Gastrocnemius medialis (tissue), 4 donors: ENCODE measurements at regions not wholly inside any gene's neighbourhood (a gene's known extent, or its start where the extent isn't known, plus 50 kb on each side); places are given as distances from the start of the nearest gene placed in this dataset.

Experiments
- ATAC-seq, 2 donors: fragments of 150-250 bp; one replicate each; pipeline ENCODE4 v1.9.1; 2016
- DNase-seq, 2 donors: peaks; one replicate each; pipeline ENCODE4 v3.0.0-alpha.2; 2019
- H3K27ac ChIP-seq, 4 donors: fragments of 200-600 bp; sonication (generic); 1 replicate in 1 of 4; 2 replicates in 3 of 4; pipeline ENCODE4 v1.5.1; 2016 to 2018; ENCODE audit warnings: mild to moderate bottlenecking in 2 of 4, moderate library complexity in 1 of 4
- H3K27me3 ChIP-seq, 3 donors: fragments of 200-600 bp; sonication (generic) in 2 of 3; 1 replicate in 1 of 3; 2 replicates in 2 of 3; pipeline versions ENCODE4 v1.5.1 to v1.6.0; 2016 to 2019; ENCODE audit warnings: mild to moderate bottlenecking in 1 of 3, moderate library complexity in 1 of 3
- H3K36me3 ChIP-seq, 2 donors: fragments of 200-600 bp; sonication (generic) in 1 of 2; one replicate each; pipeline ENCODE4 v1.5.1; 2017 to 2018
- H3K4me1 ChIP-seq, 2 donors: fragments of 200-600 bp; sonication (generic) in 1 of 2; one replicate each; pipeline ENCODE4 v1.5.1; 2016 to 2017; ENCODE audit warnings: mild to moderate bottlenecking in 2 of 2
- H3K4me3 ChIP-seq, 4 donors: fragments of 200-600 bp; sonication (generic) in 3 of 4; 1 replicate in 1 of 4; 2 replicates in 3 of 4; pipeline ENCODE4 v1.5.1; 2016 to 2019; ENCODE audit warnings: mild to moderate bottlenecking in 2 of 4
- H3K9me3 ChIP-seq, 3 donors: fragments of 200-600 bp; sonication (generic) in 2 of 3; 1 replicate in 1 of 3; 2 replicates in 2 of 3; pipeline ENCODE4 v1.5.1; 2016 to 2019
- CTCF ChIP-seq, 5 experiments: fragments of 450-650 bp in 3 of 5; fragments of 200-600 bp in 2 of 5; sonication (generic) in 2 of 5; IDR thresholded peaks in 4 of 5; conservative IDR thresholded peaks in 1 of 5; 1 replicate in 4 of 5; 2 replicates in 1 of 5; pipeline ENCODE4 v1.5.1; 2016 to 2019; ENCODE audit warnings: antibody characterized with exemption in 5 of 5, mild to moderate bottlenecking in 3 of 5, moderate library complexity in 3 of 5
- POLR2A ChIP-seq, 2 donors: fragments of 450-650 bp; IDR thresholded peaks; one replicate each; pipeline ENCODE4 v1.6.1; 2017; ENCODE audit warnings: antibody characterized with exemption in 2 of 2, mild to moderate bottlenecking in 2 of 2, moderate library complexity in 2 of 2
- in situ Hi-C, 4 donors: fragments of 200-750 bp; cut with MboI; loops; one replicate each; pipeline versions ENCODE4 v1.15.0 to v1.8.0; 2017; ENCODE audit warnings: low sequenced_read_pairs in 4 of 4
- intact Hi-C: fragments of 100-400 bp; cut with DNase I; formaldehyde crosslinking; loops from one replicate; pipeline ENCODE4 v1.15.1; 2023; ENCODE audit warnings: low total_unique reads

- no peaks in the 10 kb centered on the region for H3K27me3 ChIP-seq
- TF ChIP-seq POLR2A (IDR thresholded peaks at IDR 0.05) (no peak), CTCF (IDR thresholded peaks at IDR 0.05 in 4 of 5, conservative IDR thresholded peaks at IDR 0.05 in 1 of 5) (no peak)
- no peak overlapping the region for H3K4me3 ChIP-seq
- in situ Hi-C loops, result no loop called here
- ATAC-seq (no peak), DNase-seq (no peak)
- no peaks in the 10 kb centered on the region for H3K9me3 ChIP-seq
- H3K27ac ChIP-seq, result no peak overlapping the region
- H3K36me3 ChIP-seq, result no peaks in the 10 kb centered on the region
- no peaks in the 10 kb centered on the region for H3K4me1 ChIP-seq
- intact Hi-C loops, result no loop called here
Measured at GRCh38 chrX:122666601-122667000, 517.5 kb upstream of the GRIA3 start.

DNA sequence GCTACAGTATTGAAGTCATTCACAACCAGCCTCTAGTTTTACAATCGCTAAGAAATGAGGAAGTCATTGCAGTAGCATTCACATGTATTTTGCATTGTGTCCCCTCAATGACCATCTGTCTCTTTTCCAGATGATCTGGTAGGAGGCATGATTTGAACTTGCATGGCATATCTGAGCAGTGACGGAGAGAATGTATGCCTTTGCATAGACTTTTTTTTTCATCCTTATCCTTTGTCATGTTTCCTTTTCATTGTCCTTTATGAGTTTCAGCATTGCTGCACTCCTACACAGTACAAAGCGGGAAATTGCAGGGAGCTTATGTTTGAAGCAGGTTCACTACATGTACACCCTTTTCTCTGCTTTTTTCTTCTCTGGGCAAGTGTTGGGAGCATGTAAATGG, 516.4 kb upstream of the GRIA3 start:
- ATAC-seq, result no peak

DNA sequence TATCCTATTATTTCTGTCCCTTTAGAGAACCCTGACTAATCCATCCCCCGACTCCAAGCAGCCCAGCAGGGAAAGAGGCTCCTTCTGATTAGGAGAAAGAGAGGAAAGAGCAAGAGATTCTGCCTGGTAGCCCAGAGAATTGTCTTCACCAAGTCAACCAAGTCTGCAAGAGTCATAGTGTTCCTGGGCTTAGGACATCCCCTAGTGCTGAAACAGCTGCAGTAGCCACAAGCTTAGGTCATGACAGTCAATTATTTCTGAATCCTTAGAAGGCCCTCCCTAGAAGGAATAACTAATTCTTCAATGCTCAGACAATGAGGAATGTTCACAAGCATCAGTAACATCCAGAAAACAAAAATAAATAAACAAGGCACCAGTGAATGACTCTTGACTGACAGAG, 480.3 kb upstream of the GRIA3 start:
- no peaks in the 10 kb centered on the region for H3K27me3 ChIP-seq
- H3K9me3 ChIP-seq, result no peaks in the 10 kb centered on the region
- no peak overlapping the region for H3K27ac ChIP-seq
- in situ Hi-C loops, result no loop called here
- no peaks in the 10 kb centered on the region for H3K4me1 ChIP-seq
- no peak for TF ChIP-seq POLR2A (IDR thresholded peaks at IDR 0.05)
- TF ChIP-seq CTCF (IDR thresholded peaks at IDR 0.05 in 4 of 5, conservative IDR thresholded peaks at IDR 0.05 in 1 of 5), result no peak
- no peak overlapping the region for H3K4me3 ChIP-seq
- DNase-seq, result no peak
- intact Hi-C loops, result no loop called here
- no peak for ATAC-seq
- H3K36me3 ChIP-seq, result no peaks in the 10 kb centered on the region

More for the DNA sequence above, 516.4 kb upstream of the GRIA3 start:
- Histone ChIP-seq H3K4me1 (no peaks in the 10 kb centered on the region), H3K27ac (no peak overlapping the region), H3K27me3 (no peaks in the 10 kb centered on the region), H3K9me3 (no peaks in the 10 kb centered on the region), H3K4me3 (no peak overlapping the region), H3K36me3 (no peaks in the 10 kb centered on the region)
- no peak for TF ChIP-seq POLR2A (IDR thresholded peaks at IDR 0.05)
- TF ChIP-seq CTCF (IDR thresholded peaks at IDR 0.05 in 4 of 5, conservative IDR thresholded peaks at IDR 0.05 in 1 of 5), result no peak
- no peak for DNase-seq
- in situ Hi-C loops (no loop called here), intact Hi-C loops (no loop called here)

GRCh38 chrX:122739770-122740169, 444.3 kb upstream of the GRIA3 start:
- Histone ChIP-seq H3K27me3 (no peaks in the 10 kb centered on the region), H3K4me3 (no peak overlapping the region), H3K9me3 (no peaks in the 10 kb centered on the region), H3K4me1 (no peaks in the 10 kb centered on the region), H3K36me3 (no peaks in the 10 kb centered on the region), H3K27ac (no peak overlapping the region)
- no peak for DNase-seq
- ATAC-seq, result no peak
- TF ChIP-seq POLR2A (IDR thresholded peaks at IDR 0.05), result no peak
- TF ChIP-seq CTCF (IDR thresholded peaks at IDR 0.05 in 4 of 5, conservative IDR thresholded peaks at IDR 0.05 in 1 of 5), result no peak
- in situ Hi-C loops (no loop called here), intact Hi-C loops (no loop called here)

DNA sequence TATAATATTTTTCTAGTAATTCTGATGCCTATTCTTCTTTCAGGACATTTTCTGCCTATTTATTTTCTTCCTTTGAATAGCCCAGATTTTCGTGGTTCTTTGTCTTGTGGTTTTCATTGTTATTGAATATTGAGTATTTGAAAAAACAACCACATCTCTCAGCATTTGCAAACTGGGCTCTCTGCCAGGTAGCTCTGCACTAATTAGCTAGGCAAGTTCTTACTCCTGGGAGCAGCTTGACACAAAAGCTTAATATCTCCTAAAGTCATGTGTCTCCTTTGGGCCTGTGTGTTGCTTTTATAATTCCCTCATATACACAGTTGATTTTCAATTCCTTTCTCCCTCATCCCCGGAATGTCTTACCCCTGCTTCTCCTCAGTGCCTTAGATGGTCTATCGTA, 413.5 kb upstream of the GRIA3 start:
- no peak for TF ChIP-seq CTCF (IDR thresholded peaks at IDR 0.05 in 4 of 5, conservative IDR thresholded peaks at IDR 0.05 in 1 of 5)
- TF ChIP-seq POLR2A (IDR thresholded peaks at IDR 0.05), result no peak
- intact Hi-C loops (no loop called here), in situ Hi-C loops (no loop called here)
- DNase-seq (no peak), ATAC-seq (no peak)
- Histone ChIP-seq H3K4me3 (no peak overlapping the region), H3K27me3 (no peaks in the 10 kb centered on the region), H3K9me3 (no peaks in the 10 kb centered on the region), H3K27ac (no peak overlapping the region), H3K36me3 (no peaks in the 10 kb centered on the region), H3K4me1 (no peaks in the 10 kb centered on the region)
